NCI-H69 (cell line): ENCODE measurements at regions not wholly inside any gene's neighbourhood (a gene's known extent, or its start where the extent isn't known, plus 50 kb on each side); places are given as distances from the start of the nearest gene placed in this dataset.
"Not testable (repeated sequence)": the region's sequence is repeated elsewhere in the genome, so short reads cannot be mapped to it uniquely, and the experiment has no call there.

ENCODE experiments used
- DNase-seq: peaks from one replicate; lab custom pipeline; 2025; lab: John Stamatoyannopoulos, UW

- DNase-seq: no peak
Observed at GRCh38 chr13:62407871-62408270, 992.2 kb upstream of the PCDH20 start.

- no peak for DNase-seq
Observed at GRCh38 chr13:62388515-62388914, 972.9 kb upstream of the PCDH20 start.

GRCh38 chr13:62387647-62388046 is 972.0 kb upstream of the PCDH20 start:
- DNase-seq: peak; percentile 29

- not testable (repeated sequence) for DNase-seq
Observed at GRCh38 chr13:62379241-62379640, 963.6 kb upstream of the PCDH20 start.

- no peak for DNase-seq
Observed at GRCh38 chr13:62377838-62378237, 962.2 kb upstream of the PCDH20 start.

- peak; percentile 96 for DNase-seq
Observed at GRCh38 chr13:62375653-62376052, 960.0 kb upstream of the PCDH20 start.

GRCh38 chr13:62371737-62372136 is 956.1 kb upstream of the PCDH20 start:
- DNase-seq: no peak

- not testable (repeated sequence) for DNase-seq
Observed at GRCh38 chr13:62367971-62368370, 952.3 kb upstream of the PCDH20 start.

- DNase-seq: peak; percentile 94
Observed at GRCh38 chr13:62360609-62361008, 945.0 kb upstream of the PCDH20 start.

- DNase-seq: no peak
Observed at GRCh38 chr13:62358646-62358932, 942.9 kb upstream of the PCDH20 start.

- DNase-seq: peak; percentile 88
Observed at GRCh38 chr13:62357887-62358645, 942.4 kb upstream of the PCDH20 start.

- DNase-seq: no peak
Observed at GRCh38 chr13:62356977-62357376, 941.3 kb upstream of the PCDH20 start.

GRCh38 chr13:62337109-62337880 is 921.6 kb upstream of the PCDH20 start:
- peak; percentile 86 for DNase-seq

GRCh38 chr13:62336507-62336906 is 920.9 kb upstream of the PCDH20 start:
- DNase-seq: no peak

- DNase-seq: no peak
Observed at GRCh38 chr13:62333466-62333865, 917.8 kb upstream of the PCDH20 start.

GRCh38 chr13:62331384-62331783 is 915.7 kb upstream of the PCDH20 start:
- DNase-seq: no peak

GRCh38 chr13:62327367-62327766 is 911.7 kb upstream of the PCDH20 start:
- DNase-seq: no peak

- DNase-seq: no peak
Observed at GRCh38 chr13:62324842-62325241, 909.2 kb upstream of the PCDH20 start.

GRCh38 chr13:62321895-62322294 is 906.2 kb upstream of the PCDH20 start:
- DNase-seq: no peak

- no peak for DNase-seq
Observed at GRCh38 chr13:62321139-62321538, 905.5 kb upstream of the PCDH20 start.

GRCh38 chr13:62320129-62321108 is 904.8 kb upstream of the PCDH20 start:
- peak; percentile 77 for DNase-seq

GRCh38 chr13:62309904-62310303 is 894.3 kb upstream of the PCDH20 start:
- peak; percentile 58 for DNase-seq
